ENCODE measurements at regions not wholly inside any gene's neighbourhood (a gene's known extent, or its start where the extent isn't known, plus 50 kb on each side); places are given as distances from the start of the nearest gene placed in this dataset.

GRCh38 chr14:104364830-104365229, 214.7 kb upstream of the C14orf180 start:
- no peak for TF ChIP-seq TAF1 (conservative IDR thresholded peaks at IDR 0.05)
- TF ChIP-seq, protein P1, sequence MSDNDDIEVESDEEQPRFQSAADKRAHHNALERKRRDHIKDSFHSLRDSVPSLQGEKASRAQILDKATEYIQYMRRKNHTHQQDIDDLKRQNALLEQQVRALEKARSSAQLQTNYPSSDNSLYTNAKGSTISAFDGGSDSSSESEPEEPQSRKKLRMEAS (IDR thresholded peaks at IDR 0.05) = no peak
- TF ChIP-seq, protein P2, sequence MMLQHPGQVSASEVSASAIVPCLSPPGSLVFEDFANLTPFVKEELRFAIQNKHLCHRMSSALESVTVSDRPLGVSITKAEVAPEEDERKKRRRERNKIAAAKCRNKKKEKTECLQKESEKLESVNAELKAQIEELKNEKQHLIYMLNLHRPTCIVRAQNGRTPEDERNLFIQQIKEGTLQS (IDR thresholded peaks at IDR 0.05) = no peak
- TF ChIP-seq, protein P3, sequence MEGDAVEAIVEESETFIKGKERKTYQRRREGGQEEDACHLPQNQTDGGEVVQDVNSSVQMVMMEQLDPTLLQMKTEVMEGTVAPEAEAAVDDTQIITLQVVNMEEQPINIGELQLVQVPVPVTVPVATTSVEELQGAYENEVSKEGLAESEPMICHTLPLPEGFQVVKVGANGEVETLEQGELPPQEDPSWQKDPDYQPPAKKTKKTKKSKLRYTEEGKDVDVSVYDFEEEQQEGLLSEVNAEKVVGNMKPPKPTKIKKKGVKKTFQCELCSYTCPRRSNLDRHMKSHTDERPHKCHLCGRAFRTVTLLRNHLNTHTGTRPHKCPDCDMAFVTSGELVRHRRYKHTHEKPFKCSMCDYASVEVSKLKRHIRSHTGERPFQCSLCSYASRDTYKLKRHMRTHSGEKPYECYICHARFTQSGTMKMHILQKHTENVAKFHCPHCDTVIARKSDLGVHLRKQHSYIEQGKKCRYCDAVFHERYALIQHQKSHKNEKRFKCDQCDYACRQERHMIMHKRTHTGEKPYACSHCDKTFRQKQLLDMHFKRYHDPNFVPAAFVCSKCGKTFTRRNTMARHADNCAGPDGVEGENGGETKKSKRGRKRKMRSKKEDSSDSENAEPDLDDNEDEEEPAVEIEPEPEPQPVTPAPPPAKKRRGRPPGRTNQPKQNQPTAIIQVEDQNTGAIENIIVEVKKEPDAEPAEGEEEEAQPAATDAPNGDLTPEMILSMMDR (IDR thresholded peaks at IDR 0.05; ENCODE audit: low read depth, low read length, missing input control) = no peak
- no peak for TF ChIP-seq RAD21 (IDR thresholded peaks at IDR 0.05)
